SJCRH30 (cell line): ENCODE measurements at regions not wholly inside any gene's neighbourhood (a gene's known extent, or its start where the extent isn't known, plus 50 kb on each side); places are given as distances from the start of the nearest gene placed in this dataset.

ENCODE experiments used
- DNase-seq, 2 experiments: peaks; one replicate each; pipeline ENCODE4 v3.0.0-alpha.2; 2015 to 2020
- H3K27ac ChIP-seq: fragments of 250-450 bp; sonication (Bioruptor Pico); 2 replicates; pipeline ENCODE4 v1.5.1; 2020; ENCODE audit warnings: mild to moderate bottlenecking, moderate library complexity
- H3K27me3 ChIP-seq: fragments of 250-450 bp; sonication (Bioruptor Pico); 2 replicates; pipeline ENCODE4 v1.5.1; 2020; ENCODE audit warnings: mild to moderate bottlenecking, moderate library complexity
- H3K36me3 ChIP-seq: fragments of 250-450 bp; sonication (Bioruptor Pico); 2 replicates; pipeline ENCODE4 v1.5.1; 2020; ENCODE audit warnings: mild to moderate bottlenecking, moderate library complexity
- H3K4me1 ChIP-seq: fragments of 250-450 bp; sonication (Bioruptor Pico); 2 replicates; pipeline ENCODE4 v1.5.1; 2020; ENCODE audit warnings: mild to moderate bottlenecking, moderate library complexity
- H3K4me3 ChIP-seq: fragments of 250-450 bp; sonication (Bioruptor Pico); 2 replicates; pipeline ENCODE4 v1.5.1; 2020; ENCODE audit warnings: mild to moderate bottlenecking, moderate library complexity
- H3K9me3 ChIP-seq: fragments of 250-450 bp; sonication (Bioruptor Pico); replicated peaks from 2 replicates; pipeline ENCODE4 v1.5.1; 2020; ENCODE audit warnings: mild to moderate bottlenecking, moderate library complexity

- peak; percentile 81 to 84 for DNase-seq
- peak overlapping the region; percentile 72 for H3K27ac ChIP-seq
Measured at GRCh38 chr12:115407036-115407435, 723.1 kb upstream of the TBX3 start.

DNA sequence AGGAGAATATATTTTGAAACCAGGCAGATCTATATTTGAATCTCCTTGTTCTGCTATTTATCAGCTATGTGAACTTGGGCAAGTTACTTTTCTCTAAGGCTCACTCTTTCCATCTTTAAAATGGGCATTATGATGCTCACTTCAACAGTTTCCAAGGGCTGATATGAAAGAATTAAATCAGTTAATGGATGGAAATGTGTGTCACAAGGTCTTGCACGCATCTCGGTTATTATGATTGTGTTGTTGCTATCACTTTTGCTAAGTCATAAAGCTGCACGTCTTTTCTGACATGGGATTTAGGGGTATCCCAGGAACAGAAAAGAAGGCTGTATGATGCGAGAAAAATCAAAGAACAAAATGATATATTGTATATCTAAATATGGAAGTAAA lies 721.5 kb upstream of the TBX3 start:
- Histone ChIP-seq H3K27ac (peak overlapping the region; percentile 57; the same call in 1 of the 2 replicates), H3K9me3 (no peaks in the 10 kb centered on the region; the same call in 1 of the 2 replicates), H3K4me3 (no peak overlapping the region; the same call in 1 of the 2 replicates), H3K4me1 (peaks cover 51% of the 10 kb centered on the region), H3K27me3 (no peaks in the 10 kb centered on the region), H3K36me3 (no peaks in the 10 kb centered on the region)
- no peak for DNase-seq

More at GRCh38 chr12:115407036-115407435, 723.1 kb upstream of the TBX3 start:
- Histone ChIP-seq H3K36me3 (no peaks in the 10 kb centered on the region), H3K4me1 (peaks cover 64% of the 10 kb centered on the region), H3K4me3 (peak overlapping the region; percentile 31), H3K9me3 (no peaks in the 10 kb centered on the region; the same call in 1 of the 2 replicates), H3K27me3 (no peaks in the 10 kb centered on the region)

- Histone ChIP-seq H3K27ac (peak overlapping the region; percentile 57), H3K27me3 (no peaks in the 10 kb centered on the region), H3K4me1 (peaks cover 45% of the 10 kb centered on the region), H3K9me3 (no peaks in the 10 kb centered on the region; the same call in 1 of the 2 replicates), H3K4me3 (peak overlapping the region; percentile 42), H3K36me3 (no peaks in the 10 kb centered on the region)
- peak; percentile 43 to 54 for DNase-seq
Measured at GRCh38 chr12:115404761-115405470, 720.9 kb upstream of the TBX3 start.

- Histone ChIP-seq H3K27ac (no peak overlapping the region), H3K9me3 (no peaks in the 10 kb centered on the region; the same call in 1 of the 2 replicates), H3K4me1 (peaks cover 36% of the 10 kb centered on the region), H3K36me3 (no peaks in the 10 kb centered on the region), H3K4me3 (no peak overlapping the region), H3K27me3 (no peaks in the 10 kb centered on the region)
- no peak for DNase-seq
Measured at GRCh38 chr12:115403689-115404088, 719.7 kb upstream of the TBX3 start.

DNA sequence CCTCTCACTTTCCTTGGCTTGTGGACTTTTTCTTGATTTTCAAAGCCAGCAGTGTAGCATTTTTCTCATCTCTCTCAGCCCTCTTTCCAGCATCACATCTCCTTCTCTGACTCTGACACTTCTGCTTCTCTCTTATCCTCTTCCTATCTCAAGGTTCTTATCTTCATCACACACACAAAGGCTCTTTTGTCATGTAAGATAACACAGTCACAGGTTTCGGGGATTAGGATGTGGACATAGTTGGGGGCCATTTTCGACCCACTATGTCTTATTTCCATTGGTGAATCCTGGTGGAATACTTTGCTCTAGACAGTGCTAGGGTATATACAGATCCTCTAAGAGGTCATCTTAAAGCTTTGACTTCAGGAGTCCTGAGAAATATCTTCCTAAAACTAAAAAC lies 719.3 kb upstream of the TBX3 start:
- H3K4me1 ChIP-seq = peaks cover 36% of the 10 kb centered on the region
- DNase-seq = no peak
- no peaks in the 10 kb centered on the region for H3K36me3 ChIP-seq
- no peaks in the 10 kb centered on the region; the same call in 1 of the 2 replicates for H3K9me3 ChIP-seq
- no peak overlapping the region for H3K4me3 ChIP-seq
- no peak overlapping the region for H3K27ac ChIP-seq
- H3K27me3 ChIP-seq = no peaks in the 10 kb centered on the region

DNA sequence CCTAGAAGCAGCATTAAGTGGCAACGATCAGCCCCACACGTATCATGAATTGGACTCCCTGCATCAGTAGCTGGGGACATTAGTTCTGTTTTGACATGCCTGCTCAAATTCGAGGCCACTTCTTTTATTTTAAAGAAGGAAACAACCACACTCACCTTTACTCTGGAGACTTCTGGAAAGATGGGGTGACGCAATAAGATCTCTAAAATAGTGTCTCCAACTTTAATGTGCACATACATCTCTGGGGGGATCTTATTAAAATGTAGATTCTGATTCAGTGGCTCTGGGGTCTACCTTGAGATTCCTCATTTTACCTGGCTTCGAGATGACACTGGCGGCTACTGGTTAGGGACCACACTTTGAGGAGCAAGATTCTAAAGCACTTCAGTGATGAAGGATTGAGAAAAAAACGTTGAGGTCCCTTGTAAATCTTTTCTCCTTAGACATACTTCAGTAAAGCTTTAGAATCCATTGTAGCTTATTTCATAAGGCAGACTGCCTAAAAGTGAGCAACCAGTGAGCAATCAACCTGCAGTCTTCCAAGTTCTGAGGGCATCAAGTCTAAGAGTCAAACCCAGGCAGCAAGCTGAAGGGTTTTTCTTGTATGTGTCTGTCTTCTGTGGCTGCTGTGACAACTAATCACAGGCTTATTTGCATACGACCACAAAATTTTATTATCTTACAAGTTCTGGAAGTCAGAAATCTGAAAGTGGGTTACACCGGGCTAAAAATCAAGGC lies 718.6 kb upstream of the TBX3 start:
- DNase-seq = no peak
- no peaks in the 10 kb centered on the region; the same call in 1 of the 2 replicates for H3K9me3 ChIP-seq
- H3K4me3 ChIP-seq = no peak overlapping the region
- no peaks in the 10 kb centered on the region for H3K36me3 ChIP-seq
- H3K4me1 ChIP-seq = peaks cover 31% of the 10 kb centered on the region
- H3K27me3 ChIP-seq = no peaks in the 10 kb centered on the region
- no peak overlapping the region for H3K27ac ChIP-seq

- H3K36me3 ChIP-seq = no peaks in the 10 kb centered on the region
- H3K4me1 ChIP-seq = peaks cover 24% of the 10 kb centered on the region
- H3K27ac ChIP-seq = no peak overlapping the region
- H3K27me3 ChIP-seq = no peaks in the 10 kb centered on the region
- DNase-seq = no peak
- no peak overlapping the region for H3K4me3 ChIP-seq
- no peaks in the 10 kb centered on the region; the same call in 1 of the 2 replicates for H3K9me3 ChIP-seq
Measured at GRCh38 chr12:115401761-115402160, 717.8 kb upstream of the TBX3 start.

DNA sequence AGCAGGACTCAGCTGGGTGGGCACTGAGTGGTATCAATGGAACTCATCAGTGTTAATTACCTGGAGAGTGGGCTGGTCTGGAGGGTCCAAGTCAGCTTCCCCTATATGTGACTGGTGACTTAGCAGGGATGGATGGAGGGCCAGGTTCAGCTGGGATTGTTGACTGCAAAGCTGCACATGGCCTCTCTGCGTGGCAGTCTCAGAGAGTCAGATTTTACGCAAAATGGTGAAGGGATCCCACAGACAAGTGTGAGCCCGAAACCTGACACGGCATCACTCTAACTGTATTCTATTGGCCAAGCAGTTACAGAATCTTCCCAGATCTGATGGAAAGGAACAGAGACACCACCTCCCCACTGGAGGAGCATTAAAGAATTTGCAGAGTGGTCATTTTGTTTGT lies 716.0 kb upstream of the TBX3 start:
- no peak overlapping the region for H3K4me3 ChIP-seq
- no peak overlapping the region for H3K27ac ChIP-seq
- H3K4me1 ChIP-seq = peaks cover 13% of the 10 kb centered on the region
- H3K9me3 ChIP-seq = peaks cover 6% of the 10 kb centered on the region; the same call in 1 of the 2 replicates
- no peaks in the 10 kb centered on the region for H3K36me3 ChIP-seq
- no peaks in the 10 kb centered on the region for H3K27me3 ChIP-seq
- DNase-seq = no peak

DNA sequence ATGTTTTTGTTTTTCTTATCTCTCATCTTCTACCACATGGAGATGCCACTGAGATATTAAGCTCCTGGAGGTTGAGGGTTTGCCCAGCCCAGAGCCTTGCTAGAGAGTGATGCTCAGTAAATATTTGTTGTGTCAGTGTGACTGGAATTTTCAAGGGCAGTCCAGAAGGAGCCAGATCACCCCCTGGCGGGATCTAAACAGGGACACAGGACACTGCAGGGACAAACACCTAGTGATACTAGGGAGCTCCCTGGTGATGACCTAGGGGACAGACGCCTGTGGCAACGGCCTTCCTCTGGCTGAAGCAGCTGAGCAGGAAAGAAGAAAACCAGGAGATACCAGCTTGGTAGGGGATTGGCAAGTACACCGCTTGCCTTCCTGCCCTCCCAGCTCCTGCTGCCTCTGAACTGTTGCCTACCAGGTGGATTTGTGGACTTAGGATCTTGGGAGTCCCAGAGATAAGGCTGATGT lies 714.4 kb upstream of the TBX3 start:
- Histone ChIP-seq H3K4me3 (no peak overlapping the region), H3K27me3 (no peaks in the 10 kb centered on the region), H3K36me3 (no peaks in the 10 kb centered on the region), H3K27ac (no peak overlapping the region), H3K9me3 (peaks cover 6% of the 10 kb centered on the region; the same call in 1 of the 2 replicates), H3K4me1 (peaks cover 11% of the 10 kb centered on the region; the same call in 1 of the 2 replicates)
- no peak for DNase-seq

GRCh38 chr12:115396567-115396966 lies 712.6 kb upstream of the TBX3 start:
- peaks cover 11% of the 10 kb centered on the region; the same call in 1 of the 2 replicates for H3K4me1 ChIP-seq
- no peaks in the 10 kb centered on the region for H3K36me3 ChIP-seq
- no peak overlapping the region for H3K4me3 ChIP-seq
- H3K27ac ChIP-seq = no peak overlapping the region
- no peaks in the 10 kb centered on the region for H3K27me3 ChIP-seq
- no peak for DNase-seq
- H3K9me3 ChIP-seq = peaks cover 6% of the 10 kb centered on the region; the same call in 1 of the 2 replicates

DNA sequence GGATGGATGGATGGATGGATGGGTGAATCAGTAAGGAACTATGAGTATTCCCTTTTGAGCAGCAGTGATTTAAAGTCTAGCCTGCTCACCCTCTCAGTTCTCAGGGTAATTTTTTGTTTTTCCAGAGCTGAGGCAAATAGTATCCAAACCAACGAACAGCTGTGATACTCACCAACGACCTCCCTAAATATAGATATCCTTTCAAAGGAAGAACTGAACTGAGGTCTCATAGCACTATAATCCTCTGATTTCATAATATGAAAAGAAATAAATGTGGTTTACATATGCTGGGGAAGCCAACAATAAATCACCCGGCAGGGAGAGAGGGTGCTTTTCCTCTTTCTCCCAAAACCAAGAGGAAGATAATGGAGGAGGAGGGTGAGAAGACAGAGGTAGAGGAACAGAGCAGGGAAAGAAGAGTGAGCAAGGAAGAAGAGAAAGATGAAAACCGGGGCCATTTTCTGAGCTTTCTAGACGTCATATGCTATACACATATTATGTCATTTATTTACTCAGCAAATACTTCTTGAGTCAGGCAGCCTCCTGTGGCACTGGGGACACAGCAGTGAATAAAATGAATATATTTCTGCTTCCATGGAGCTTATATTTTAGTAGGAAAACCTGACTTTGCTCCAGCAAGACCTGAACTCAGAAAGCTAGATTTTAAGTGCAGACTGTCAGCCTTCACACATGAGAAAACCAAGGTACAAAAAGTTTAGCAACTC lies 710.7 kb upstream of the TBX3 start:
- peaks cover 11% of the 10 kb centered on the region; the same call in 1 of the 2 replicates for H3K4me1 ChIP-seq
- DNase-seq = no peak
- H3K9me3 ChIP-seq = peaks cover 6% of the 10 kb centered on the region; the same call in 1 of the 2 replicates
- no peaks in the 10 kb centered on the region for H3K27me3 ChIP-seq
- no peaks in the 10 kb centered on the region for H3K36me3 ChIP-seq
- H3K4me3 ChIP-seq = no peak overlapping the region; the same call in 1 of the 2 replicates
- H3K27ac ChIP-seq = no peak overlapping the region

DNA sequence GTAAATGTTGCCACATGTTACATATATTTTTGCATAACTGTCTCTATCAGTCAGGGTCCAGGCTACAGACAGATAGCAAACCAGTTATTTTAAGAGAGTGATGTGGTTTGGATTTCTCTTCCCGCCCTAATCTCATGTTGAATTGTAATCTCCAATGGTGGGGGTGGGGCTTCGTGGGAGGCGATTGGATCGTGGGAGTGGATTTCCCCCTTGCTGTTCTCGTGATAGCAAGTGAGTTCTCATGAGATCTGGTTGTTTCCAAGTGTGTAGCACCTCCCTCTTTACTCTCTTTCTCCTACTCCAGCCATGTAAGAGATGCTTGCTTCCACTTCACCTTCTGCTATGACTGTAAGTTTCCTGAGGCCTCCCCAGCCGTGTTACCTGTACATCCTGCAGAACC lies 704.2 kb upstream of the TBX3 start:
- Histone ChIP-seq H3K4me1 (no peaks in the 10 kb centered on the region), H3K36me3 (no peaks in the 10 kb centered on the region), H3K4me3 (no peak overlapping the region), H3K9me3 (no peaks in the 10 kb centered on the region), H3K27ac (no peak overlapping the region), H3K27me3 (no peaks in the 10 kb centered on the region)
- no peak for DNase-seq

GRCh38 chr12:115387467-115387901 lies 703.5 kb upstream of the TBX3 start:
- Histone ChIP-seq H3K36me3 (no peaks in the 10 kb centered on the region), H3K4me3 (no peak overlapping the region), H3K4me1 (no peaks in the 10 kb centered on the region), H3K27me3 (no peaks in the 10 kb centered on the region), H3K27ac (no peak overlapping the region), H3K9me3 (no peaks in the 10 kb centered on the region)
- no peak for DNase-seq

DNA sequence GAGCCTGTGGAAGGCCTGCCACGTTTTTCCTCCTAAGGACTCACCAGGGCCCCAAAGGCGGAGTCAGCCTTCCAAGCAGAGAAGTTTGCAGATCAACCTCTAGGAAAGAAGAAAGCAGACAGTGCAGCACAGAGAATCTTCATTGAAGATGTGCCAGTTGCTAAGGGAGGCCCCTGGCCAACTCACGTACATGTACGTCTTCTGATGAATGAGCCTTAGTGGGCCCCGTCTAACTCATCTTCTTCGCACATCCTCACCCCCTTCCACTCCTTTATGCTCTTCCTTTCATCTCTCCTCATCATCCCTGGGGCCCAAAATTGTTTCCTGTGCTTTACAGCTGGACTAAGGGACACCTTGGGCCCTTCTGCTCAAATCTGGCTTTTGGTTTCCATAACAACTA lies 703.0 kb upstream of the TBX3 start:
- no peak overlapping the region for H3K27ac ChIP-seq
- H3K4me1 ChIP-seq = no peaks in the 10 kb centered on the region
- DNase-seq = no peak

More for the DNA sequence above, 703.0 kb upstream of the TBX3 start:
- Histone ChIP-seq H3K9me3 (no peaks in the 10 kb centered on the region), H3K4me3 (no peak overlapping the region), H3K27me3 (no peaks in the 10 kb centered on the region), H3K36me3 (no peaks in the 10 kb centered on the region)
